GM12891 (cell line): ENCODE measurements at regions not wholly inside any gene's neighbourhood (a gene's known extent, or its start where the extent isn't known, plus 50 kb on each side); places are given as distances from the start of the nearest gene placed in this dataset.

Experiments used
- PAX5 ChIP-seq: IDR thresholded peaks from 2 replicates; pipeline ENCODE4 v1.6.1; 2011; ENCODE audit warnings: low read length, moderate library complexity, mild to moderate bottlenecking; ENCODE audit not compliant: insufficient read depth, severe bottlenecking
- POLR2A ChIP-seq: IDR thresholded peaks from 2 replicates; pipeline ENCODE4 v1.6.1; 2011; ENCODE audit warnings: low read depth, low read length, control low read depth
- POLR2AphosphoS5 ChIP-seq: IDR thresholded peaks from 2 replicates; pipeline ENCODE4 v1.6.1; 2011; ENCODE audit warnings: low read depth, low read length, control low read depth
- POU2F2 ChIP-seq: IDR thresholded peaks from 2 replicates; pipeline ENCODE4 v1.6.1; 2011; ENCODE audit warnings: low read depth, mild to moderate bottlenecking, control low read depth, low read length, moderate library complexity
- TAF1 ChIP-seq: IDR thresholded peaks from 2 replicates; pipeline ENCODE4 v1.6.1; 2011; ENCODE audit warnings: low read depth, low read length, control low read depth

- TF ChIP-seq POLR2A, result no peak
- no peak for TF ChIP-seq POLR2AphosphoS5
- TF ChIP-seq POU2F2, result no peak
- no peak for TF ChIP-seq TAF1
- no peak for TF ChIP-seq PAX5
Observed at GRCh38 chr9:13027879-13028278, 251.6 kb downstream of the MPDZ start.
